BE2C (cell line): ENCODE measurements at regions not wholly inside any gene's neighbourhood (a gene's known extent, or its start where the extent isn't known, plus 50 kb on each side); places are given as distances from the start of the nearest gene placed in this dataset.

Source experiments
- DNase-seq: peaks from one replicate; pipeline ENCODE4 v3.0.0-alpha.2; 2020
- H3K27me3 ChIP-seq: fragments of 250-450 bp; sonication (Bioruptor Pico); 2 replicates; pipeline ENCODE4 v1.5.1; 2020; ENCODE audit warnings: mild to moderate bottlenecking
- H3K36me3 ChIP-seq: fragments of 250-450 bp; sonication (Bioruptor Pico); 2 replicates; pipeline ENCODE4 v1.5.1; 2020; ENCODE audit warnings: mild to moderate bottlenecking
- H3K4me1 ChIP-seq: fragments of 250-450 bp; sonication (Bioruptor Pico); 2 replicates; pipeline ENCODE4 v1.5.1; 2020
- H3K4me3 ChIP-seq: 2 replicates; pipeline ENCODE4 v1.5.1; 2011; ENCODE audit warnings: low read depth, low read length
- H3K9me3 ChIP-seq: fragments of 250-450 bp; sonication (Bioruptor Pico); 2 replicates; pipeline ENCODE4 v1.5.1; 2020
- TF ChIP-seq, protein P1 (sequence below): IDR thresholded peaks from 2 replicates; pipeline ENCODE4 v1.5.1; 2012; ENCODE audit warnings: mild to moderate bottlenecking, low read depth, low read length

DNA sequence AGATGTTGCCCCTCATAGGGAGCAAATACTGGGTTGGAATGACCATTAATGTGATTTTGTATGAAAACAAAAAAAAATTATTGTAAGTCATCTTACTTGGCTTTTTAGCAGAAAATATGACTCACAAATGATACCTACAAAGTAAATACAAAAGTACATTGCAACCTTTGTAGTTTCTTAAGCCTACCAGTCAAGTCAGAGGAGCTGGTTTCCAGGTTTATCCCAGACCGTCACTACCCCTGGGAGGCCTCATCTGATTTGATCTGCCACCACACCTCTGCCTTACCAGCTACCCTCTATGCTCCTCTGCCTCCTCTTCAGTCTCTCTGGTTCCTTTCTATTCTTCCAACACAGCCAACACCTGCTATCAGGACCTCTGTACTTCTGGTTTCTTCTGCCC is 349.9 kb upstream of the CCNH start:
- TF ChIP-seq, protein P1, sequence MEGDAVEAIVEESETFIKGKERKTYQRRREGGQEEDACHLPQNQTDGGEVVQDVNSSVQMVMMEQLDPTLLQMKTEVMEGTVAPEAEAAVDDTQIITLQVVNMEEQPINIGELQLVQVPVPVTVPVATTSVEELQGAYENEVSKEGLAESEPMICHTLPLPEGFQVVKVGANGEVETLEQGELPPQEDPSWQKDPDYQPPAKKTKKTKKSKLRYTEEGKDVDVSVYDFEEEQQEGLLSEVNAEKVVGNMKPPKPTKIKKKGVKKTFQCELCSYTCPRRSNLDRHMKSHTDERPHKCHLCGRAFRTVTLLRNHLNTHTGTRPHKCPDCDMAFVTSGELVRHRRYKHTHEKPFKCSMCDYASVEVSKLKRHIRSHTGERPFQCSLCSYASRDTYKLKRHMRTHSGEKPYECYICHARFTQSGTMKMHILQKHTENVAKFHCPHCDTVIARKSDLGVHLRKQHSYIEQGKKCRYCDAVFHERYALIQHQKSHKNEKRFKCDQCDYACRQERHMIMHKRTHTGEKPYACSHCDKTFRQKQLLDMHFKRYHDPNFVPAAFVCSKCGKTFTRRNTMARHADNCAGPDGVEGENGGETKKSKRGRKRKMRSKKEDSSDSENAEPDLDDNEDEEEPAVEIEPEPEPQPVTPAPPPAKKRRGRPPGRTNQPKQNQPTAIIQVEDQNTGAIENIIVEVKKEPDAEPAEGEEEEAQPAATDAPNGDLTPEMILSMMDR, result no peak
- Histone ChIP-seq H3K9me3 (no peaks in the 10 kb centered on the region), H3K27me3 (no peaks in the 10 kb centered on the region; the same call in 1 of the 2 replicates), H3K4me3 (no peak overlapping the region), H3K4me1 (no peaks in the 10 kb centered on the region), H3K36me3 (no peaks in the 10 kb centered on the region)
- DNase-seq, result no peak

DNA sequence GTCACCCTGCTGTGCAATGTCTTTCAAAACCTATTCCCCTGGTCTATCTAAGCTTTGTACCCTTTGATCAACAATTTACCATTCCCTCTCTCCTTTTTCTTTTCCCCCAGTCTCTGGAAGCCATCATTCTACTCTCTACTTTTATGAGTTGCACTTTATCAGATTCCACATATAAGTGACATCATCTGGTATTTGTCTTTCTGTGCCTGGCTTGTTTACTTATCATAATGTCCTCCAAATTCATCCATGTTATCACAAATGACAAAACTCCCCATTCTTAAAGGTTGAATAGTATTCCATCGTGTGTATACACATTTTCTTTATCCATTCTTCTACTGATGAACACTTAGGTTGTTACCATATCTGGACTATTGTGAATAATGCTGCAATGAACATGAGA is 344.2 kb upstream of the CCNH start:
- H3K36me3 ChIP-seq, result no peaks in the 10 kb centered on the region

DNA sequence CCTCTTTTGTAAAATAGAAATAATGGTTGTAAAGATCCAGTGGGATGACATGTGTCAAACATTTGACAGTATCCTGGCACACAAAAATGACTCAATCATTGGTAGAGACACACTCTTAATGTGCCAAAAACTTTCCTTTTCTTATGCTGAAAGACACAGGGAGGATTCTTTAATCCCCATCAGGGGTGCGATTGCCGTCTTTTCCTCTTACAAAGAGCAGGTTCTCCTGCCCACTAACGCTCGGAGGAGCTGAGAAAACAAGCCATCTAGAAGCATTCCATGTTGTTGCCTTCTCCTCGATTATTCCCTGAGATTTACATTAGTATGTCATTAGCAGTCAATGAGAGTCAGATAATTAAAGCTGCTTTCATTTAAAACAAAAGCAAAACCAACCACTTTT is 342.6 kb upstream of the CCNH start:
- H3K27me3 ChIP-seq, result no peaks in the 10 kb centered on the region
- TF ChIP-seq, protein P1, result no peak
- H3K9me3 ChIP-seq, result no peaks in the 10 kb centered on the region
- no peaks in the 10 kb centered on the region for H3K4me1 ChIP-seq
- no peak overlapping the region for H3K4me3 ChIP-seq
- DNase-seq, result no peak
- no peaks in the 10 kb centered on the region for H3K36me3 ChIP-seq

More for the DNA sequence above, 344.2 kb upstream of the CCNH start:
- TF ChIP-seq, protein P1, result no peak
- DNase-seq, result no peak
- Histone ChIP-seq H3K9me3 (no peaks in the 10 kb centered on the region), H3K27me3 (no peaks in the 10 kb centered on the region), H3K4me3 (no peak overlapping the region), H3K4me1 (no peaks in the 10 kb centered on the region)

DNA sequence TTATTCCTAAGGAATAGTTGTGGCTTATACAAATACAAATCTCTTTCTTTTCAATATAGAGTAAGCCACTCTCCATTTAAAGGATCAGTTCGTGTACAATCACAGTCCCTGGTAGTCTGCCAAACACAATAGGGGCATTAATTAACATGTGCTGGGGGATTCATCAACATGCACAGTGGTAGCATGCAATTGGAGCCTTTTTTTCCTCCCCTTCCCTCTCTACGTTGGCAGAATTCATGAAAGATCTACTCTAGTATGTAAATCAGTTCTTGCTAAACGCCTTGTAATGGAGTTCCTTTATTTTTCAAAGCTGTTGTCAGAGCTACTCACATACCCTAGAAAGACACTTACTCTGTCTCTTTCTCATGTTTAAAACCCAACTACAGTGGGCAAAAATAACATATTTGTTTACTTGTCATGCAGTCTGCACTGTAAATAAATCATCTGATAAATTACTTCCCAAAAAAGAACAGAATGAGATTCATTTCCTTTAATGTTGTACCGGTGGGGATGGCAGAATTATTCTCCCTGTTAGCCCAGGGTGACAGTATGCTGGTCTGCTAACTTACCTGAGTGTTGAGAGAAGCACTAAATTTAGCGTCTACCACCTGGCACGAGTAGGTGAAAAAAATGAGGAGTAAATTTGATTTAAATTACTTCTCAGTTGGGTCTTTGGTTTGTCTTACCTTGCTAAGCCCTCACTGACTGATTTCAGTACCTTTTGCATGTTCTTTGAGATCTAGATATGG is 341.5 kb upstream of the CCNH start:
- DNase-seq, result no peak
- no peak overlapping the region for H3K4me3 ChIP-seq

DNA sequence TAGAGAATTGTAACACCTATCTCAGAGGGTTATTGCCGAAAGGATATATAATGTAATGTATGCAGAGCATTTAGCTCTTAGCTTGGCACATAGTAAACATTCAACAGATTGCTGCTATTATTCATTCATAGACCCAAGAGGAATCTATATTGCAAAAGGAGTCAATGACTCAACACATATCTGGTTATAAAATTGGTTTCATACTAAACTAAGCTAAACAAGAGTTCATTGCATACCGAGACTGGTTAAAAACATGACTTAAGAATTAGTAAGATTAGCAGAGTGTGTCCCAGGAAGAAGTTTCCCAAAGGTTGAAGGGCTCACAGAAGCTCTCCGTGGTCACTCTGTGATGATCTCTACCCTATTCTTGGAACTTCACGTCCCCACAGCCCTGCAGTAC is 339.6 kb upstream of the CCNH start:
- no peak overlapping the region for H3K4me3 ChIP-seq
- H3K4me1 ChIP-seq, result no peaks in the 10 kb centered on the region
- H3K36me3 ChIP-seq, result no peaks in the 10 kb centered on the region
- no peak for DNase-seq
- H3K9me3 ChIP-seq, result no peaks in the 10 kb centered on the region
- TF ChIP-seq, protein P1, result no peak
- H3K27me3 ChIP-seq, result no peaks in the 10 kb centered on the region

More for the DNA sequence above, 341.5 kb upstream of the CCNH start:
- no peaks in the 10 kb centered on the region for H3K4me1 ChIP-seq
- no peaks in the 10 kb centered on the region for H3K36me3 ChIP-seq
- no peaks in the 10 kb centered on the region for H3K27me3 ChIP-seq
- TF ChIP-seq, protein P1, result no peak
- no peaks in the 10 kb centered on the region for H3K9me3 ChIP-seq

DNA sequence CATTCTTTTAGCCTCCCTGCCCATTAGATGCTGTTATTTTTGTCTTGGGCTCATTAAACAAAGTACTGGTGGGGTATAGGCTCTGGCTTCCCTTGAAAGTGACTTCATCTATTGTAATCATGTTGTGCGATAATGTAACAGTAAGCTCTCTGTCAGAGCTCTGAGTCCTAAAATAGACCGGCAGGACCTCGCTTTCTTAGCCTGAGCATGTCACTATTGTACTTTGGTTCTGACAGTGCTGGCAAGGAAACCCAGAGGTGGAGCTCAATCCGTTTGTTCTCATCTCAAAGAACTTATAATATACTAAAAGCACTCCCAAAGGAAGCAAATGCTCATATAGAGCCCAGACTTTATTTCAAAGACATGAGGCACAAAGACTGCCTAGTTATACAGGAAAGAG is 339.1 kb upstream of the CCNH start:
- TF ChIP-seq, protein P1, result no peak
- no peaks in the 10 kb centered on the region for H3K9me3 ChIP-seq
- H3K4me1 ChIP-seq, result no peaks in the 10 kb centered on the region
- H3K27me3 ChIP-seq, result no peaks in the 10 kb centered on the region
- H3K4me3 ChIP-seq, result no peak overlapping the region
- no peak for DNase-seq
- no peaks in the 10 kb centered on the region for H3K36me3 ChIP-seq
